ENCODE measurements at regions not wholly inside any gene's neighbourhood (a gene's known extent, or its start where the extent isn't known, plus 50 kb on each side); places are given as distances from the start of the nearest gene placed in this dataset.

DNA sequence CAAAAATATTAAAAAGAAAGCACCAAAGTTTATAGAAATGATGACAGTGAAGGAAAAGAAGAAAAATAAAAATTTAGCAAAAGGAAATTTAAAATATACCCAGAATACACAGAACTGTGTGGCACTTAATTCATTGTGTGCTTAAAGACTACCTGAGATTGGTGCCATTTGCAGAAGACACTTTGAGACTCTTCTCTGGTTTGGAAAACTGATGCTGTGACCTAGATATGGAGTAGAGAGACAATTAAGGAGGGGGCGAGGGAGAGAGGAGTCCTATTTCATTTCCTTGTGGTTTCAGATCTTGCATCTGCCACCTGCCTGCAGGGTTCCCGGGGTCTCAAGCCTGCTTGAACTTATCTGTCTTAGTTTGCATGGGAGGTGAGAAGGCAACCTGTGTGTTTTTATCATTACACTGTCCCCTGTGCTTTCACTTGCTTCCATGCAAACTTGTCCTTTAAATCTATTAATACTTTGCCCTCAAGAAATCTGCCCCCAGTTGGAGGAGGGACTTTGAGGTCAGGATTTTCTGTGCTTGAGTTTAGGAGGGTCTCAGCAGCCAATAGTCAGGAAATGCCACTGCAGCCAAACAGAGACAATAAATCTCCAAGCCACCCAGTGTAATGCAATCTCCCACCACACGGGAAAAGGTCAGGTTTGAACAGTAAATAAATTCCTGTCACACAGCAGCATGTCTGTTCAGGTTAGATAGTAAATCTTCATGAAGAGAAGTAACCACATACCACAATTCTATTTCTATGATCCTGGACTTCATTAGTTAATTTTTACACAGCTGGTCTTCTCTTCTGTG, 119.4 kb downstream of the CAND1 start:
- H3K9ac ChIP-seq (ENCODE audit: control insufficient read depth, insufficient read depth, low read length): no peak overlapping the region
- H3K9me3 ChIP-seq (replicated peaks; ENCODE audit: control insufficient read depth, insufficient read depth, low read length): no peaks in the 10 kb centered on the region
- no peak overlapping the region for H3K4me3 ChIP-seq
- 32% methylated on average over 2 of the region's 3 CpGs for WGBS (ENCODE audit: insufficient coverage, insufficient replicate concordance, low lambda C conversion rate, missing lambda C conversion rate)
- no peaks in the 10 kb centered on the region for H3K36me3 ChIP-seq (ENCODE audit: control insufficient read depth in 2 of 2, insufficient read depth in 2 of 2, low read length in 1 of 2)
- intact Hi-C loops (cut with micrococcal nuclease; ENCODE audit: unreplicated experiment) (no loop called here), in situ Hi-C loops (cut with MboI) (no loop called here)
- ChIA-PET RAD21 (ENCODE audit: unreplicated experiment) (interaction anchor here (0.9 kb wide), 1 partner anchor 32 kb away, joined by 3 read pairs; no protein-coding TSS in a partner anchor), SMC1A (ENCODE audit: uncharacterized antibody, unreplicated experiment) (no interaction called here), POLR2A (no interaction called here), CTCF (no interaction called here)
- ATAC-seq: peak; percentile 52; the same call in 2 of the 3 replicates
- H3K27ac ChIP-seq (ENCODE audit: control insufficient read depth, insufficient read depth): no peak overlapping the region
- H3K4me1 ChIP-seq (ENCODE audit: control insufficient read depth, insufficient read depth, low read length): no peaks in the 10 kb centered on the region
- no peak overlapping the region; the same call in 1 of the 2 replicates for H2AFZ ChIP-seq (ENCODE audit: control insufficient read depth, low read depth, low read length)
- BruUV-seq (replicated peaks): no TSS peak
- H3K4me2 ChIP-seq (ENCODE audit: control insufficient read depth, insufficient read depth): no peak overlapping the region
- no peaks in the 10 kb centered on the region for H4K20me1 ChIP-seq (ENCODE audit: control insufficient read depth, insufficient read depth)
- H3K79me2 ChIP-seq (ENCODE audit: control insufficient read depth, insufficient read depth, low read length): no peaks in the 10 kb centered on the region
- DNase-seq (ENCODE audit: low read depth, low spot score): no peak
- no peak for FAIRE-seq
- H3K27me3 ChIP-seq (replicated peaks in 1 of 2; ENCODE audit: control insufficient read depth in 2 of 2, insufficient read depth in 2 of 2, low read length in 1 of 2): no peaks in the 10 kb centered on the region
- TF ChIP-seq, protein P1, sequence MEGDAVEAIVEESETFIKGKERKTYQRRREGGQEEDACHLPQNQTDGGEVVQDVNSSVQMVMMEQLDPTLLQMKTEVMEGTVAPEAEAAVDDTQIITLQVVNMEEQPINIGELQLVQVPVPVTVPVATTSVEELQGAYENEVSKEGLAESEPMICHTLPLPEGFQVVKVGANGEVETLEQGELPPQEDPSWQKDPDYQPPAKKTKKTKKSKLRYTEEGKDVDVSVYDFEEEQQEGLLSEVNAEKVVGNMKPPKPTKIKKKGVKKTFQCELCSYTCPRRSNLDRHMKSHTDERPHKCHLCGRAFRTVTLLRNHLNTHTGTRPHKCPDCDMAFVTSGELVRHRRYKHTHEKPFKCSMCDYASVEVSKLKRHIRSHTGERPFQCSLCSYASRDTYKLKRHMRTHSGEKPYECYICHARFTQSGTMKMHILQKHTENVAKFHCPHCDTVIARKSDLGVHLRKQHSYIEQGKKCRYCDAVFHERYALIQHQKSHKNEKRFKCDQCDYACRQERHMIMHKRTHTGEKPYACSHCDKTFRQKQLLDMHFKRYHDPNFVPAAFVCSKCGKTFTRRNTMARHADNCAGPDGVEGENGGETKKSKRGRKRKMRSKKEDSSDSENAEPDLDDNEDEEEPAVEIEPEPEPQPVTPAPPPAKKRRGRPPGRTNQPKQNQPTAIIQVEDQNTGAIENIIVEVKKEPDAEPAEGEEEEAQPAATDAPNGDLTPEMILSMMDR (IDR thresholded peaks at IDR 0.05 in 2 of 3, conservative IDR thresholded peaks at IDR 0.05 in 1 of 3; ENCODE audit: control insufficient read depth in 2 of 3, extremely low read depth in 1 of 3, insufficient read depth in 1 of 3, low read depth in 3 of 3, low read length in 3 of 3): peak in 2 of 3 experiments; percentile 9 to 32; a peak in 2 of 6 replicates
- TF ChIP-seq RB1 (IDR thresholded peaks at IDR 0.05; ENCODE audit: borderline replicate concordance): no peak

DNA sequence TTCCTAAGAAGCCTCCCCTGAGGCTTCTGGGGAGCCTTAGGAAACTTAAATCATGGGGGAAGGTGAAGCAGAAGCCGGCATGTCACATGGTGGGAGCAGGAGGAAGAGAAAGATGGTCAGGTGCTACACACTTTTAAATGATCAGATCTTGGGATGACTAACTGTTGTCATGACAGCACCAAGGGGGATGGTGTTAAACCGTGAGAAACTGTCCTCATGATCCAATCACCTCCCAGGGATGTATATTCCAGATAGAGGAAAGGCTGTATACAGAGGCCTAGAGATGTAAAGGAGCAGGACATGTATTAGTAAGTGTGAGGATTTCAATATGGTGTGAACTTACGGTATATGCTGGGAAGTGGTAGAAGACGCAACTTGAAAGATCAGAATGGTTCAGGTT, 121.1 kb downstream of the CAND1 start:
- no peak overlapping the region for H3K27ac ChIP-seq (ENCODE audit: control insufficient read depth, insufficient read depth)
- SMC1A ChIA-PET (ENCODE audit: uncharacterized antibody, unreplicated experiment): no interaction called here
- H3K4me3 ChIP-seq: no peak overlapping the region
- RAD21 ChIA-PET (ENCODE audit: unreplicated experiment): no interaction called here
- POLR2A ChIA-PET: no interaction called here
- H2AFZ ChIP-seq (ENCODE audit: control insufficient read depth, low read depth, low read length): no peak overlapping the region
- H3K4me1 ChIP-seq (ENCODE audit: control insufficient read depth, insufficient read depth, low read length): no peaks in the 10 kb centered on the region
- FAIRE-seq: no peak
- H3K4me2 ChIP-seq (ENCODE audit: control insufficient read depth, insufficient read depth): no peak overlapping the region
- H3K9ac ChIP-seq (ENCODE audit: control insufficient read depth, insufficient read depth, low read length): no peak overlapping the region
- H4K20me1 ChIP-seq (ENCODE audit: control insufficient read depth, insufficient read depth): no peaks in the 10 kb centered on the region
- WGBS (ENCODE audit: insufficient coverage, insufficient replicate concordance, low lambda C conversion rate, missing lambda C conversion rate): 51% methylated on average over 4 of the region's 4 CpGs
- no peaks in the 10 kb centered on the region for H3K79me2 ChIP-seq (ENCODE audit: control insufficient read depth, insufficient read depth, low read length)
- CTCF ChIA-PET: no interaction called here
- H3K9me3 ChIP-seq (replicated peaks; ENCODE audit: control insufficient read depth, insufficient read depth, low read length): no peaks in the 10 kb centered on the region
- H3K36me3 ChIP-seq (ENCODE audit: control insufficient read depth in 2 of 2, insufficient read depth in 2 of 2, low read length in 1 of 2): no peaks in the 10 kb centered on the region
- no TSS peak for BruUV-seq (replicated peaks)
- intact Hi-C loops (cut with micrococcal nuclease; ENCODE audit: unreplicated experiment) (no loop called here), in situ Hi-C loops (cut with MboI) (no loop called here)
- no peak for ATAC-seq
- TF ChIP-seq, protein P2, sequence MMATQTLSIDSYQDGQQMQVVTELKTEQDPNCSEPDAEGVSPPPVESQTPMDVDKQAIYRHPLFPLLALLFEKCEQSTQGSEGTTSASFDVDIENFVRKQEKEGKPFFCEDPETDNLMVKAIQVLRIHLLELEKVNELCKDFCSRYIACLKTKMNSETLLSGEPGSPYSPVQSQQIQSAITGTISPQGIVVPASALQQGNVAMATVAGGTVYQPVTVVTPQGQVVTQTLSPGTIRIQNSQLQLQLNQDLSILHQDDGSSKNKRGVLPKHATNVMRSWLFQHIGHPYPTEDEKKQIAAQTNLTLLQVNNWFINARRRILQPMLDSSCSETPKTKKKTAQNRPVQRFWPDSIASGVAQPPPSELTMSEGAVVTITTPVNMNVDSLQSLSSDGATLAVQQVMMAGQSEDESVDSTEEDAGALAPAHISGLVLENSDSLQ (IDR thresholded peaks at IDR 0.05): no peak
- TF ChIP-seq ZNF622 (IDR thresholded peaks at IDR 0.05): no peak
- TF ChIP-seq YBX1 (IDR thresholded peaks at IDR 0.05): no peak
- no peak for TF ChIP-seq IKZF1 (conservative IDR thresholded peaks at IDR 0.05)
- TF ChIP-seq LARP7 (IDR thresholded peaks at IDR 0.05): no peak
- no peak for TF ChIP-seq SP1 (IDR thresholded peaks at IDR 0.05; ENCODE audit: low read depth, low read length)
- TF ChIP-seq, protein P3, sequence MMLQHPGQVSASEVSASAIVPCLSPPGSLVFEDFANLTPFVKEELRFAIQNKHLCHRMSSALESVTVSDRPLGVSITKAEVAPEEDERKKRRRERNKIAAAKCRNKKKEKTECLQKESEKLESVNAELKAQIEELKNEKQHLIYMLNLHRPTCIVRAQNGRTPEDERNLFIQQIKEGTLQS (IDR thresholded peaks at IDR 0.05; ENCODE audit: borderline replicate concordance, extremely low read depth, low read depth, low read length): no peak
- no peak for TF ChIP-seq NFIC (IDR thresholded peaks at IDR 0.05; ENCODE audit: low read depth, low read length)
- no peak for TF ChIP-seq CBX5 (IDR thresholded peaks at IDR 0.05; ENCODE audit: low read depth)
- TF ChIP-seq IKZF2 (IDR thresholded peaks at IDR 0.05): no peak
- no peak for DNase-seq (ENCODE audit: low read depth, low spot score)
- no peaks in the 10 kb centered on the region for H3K27me3 ChIP-seq (replicated peaks in 1 of 2; ENCODE audit: control insufficient read depth in 2 of 2, insufficient read depth in 2 of 2, low read length in 1 of 2)

Measured in GM12878 (cell line).